Hepatocyte (in vitro differentiated cells): ENCODE measurements at regions not wholly inside any gene's neighbourhood (a gene's known extent, or its start where the extent isn't known, plus 50 kb on each side); places are given as distances from the start of the nearest gene placed in this dataset.
"Not testable (repeated sequence)": the region's sequence is repeated elsewhere in the genome, so short reads cannot be mapped to it uniquely, and the experiment has no call there.

ENCODE experiments used
- EZH2 ChIP-seq: fragments of 200-600 bp; sonication (generic); IDR thresholded peaks from 2 replicates; pipeline ENCODE4 v1.6.1; 2016; ENCODE audit warnings: antibody characterized with exemption, mild to moderate bottlenecking, borderline replicate concordance
- EZH2phosphoT487 ChIP-seq: fragments of 200-600 bp; sonication (generic); IDR thresholded peaks from one replicate; pipeline ENCODE4 v1.6.1; 2018; ENCODE audit warnings: antibody characterized with exemption, mild to moderate bottlenecking, low read depth, moderate library complexity; ENCODE audit not compliant: unreplicated experiment, severe bottlenecking
- TF ChIP-seq, protein P1 (sequence below): fragments of 200-600 bp; sonication (generic); IDR thresholded peaks from 2 replicates; pipeline ENCODE4 v1.5.1; 2016; ENCODE audit warnings: antibody characterized with exemption, mild to moderate bottlenecking; ENCODE audit not compliant: poor library complexity

DNA sequence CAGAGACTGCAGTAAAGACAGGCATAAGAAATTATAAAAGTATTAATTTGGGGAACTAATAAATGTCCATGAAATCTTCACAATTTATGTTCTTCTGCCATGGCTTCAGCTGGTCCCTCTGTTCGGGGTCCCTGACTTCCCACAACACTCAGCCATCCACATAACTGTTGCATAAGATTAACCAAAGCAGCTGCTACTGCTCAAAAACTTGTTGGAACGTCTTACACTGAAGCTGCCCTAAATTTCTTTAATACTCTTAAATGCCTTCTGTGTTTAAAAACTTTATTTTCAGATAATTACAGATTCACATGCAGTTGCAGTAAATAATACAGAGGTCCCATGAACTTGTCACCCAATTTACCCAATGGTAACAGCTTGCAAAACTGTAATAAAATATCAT is 193.1 kb upstream of the DTNA start:
- TF ChIP-seq, protein P1, sequence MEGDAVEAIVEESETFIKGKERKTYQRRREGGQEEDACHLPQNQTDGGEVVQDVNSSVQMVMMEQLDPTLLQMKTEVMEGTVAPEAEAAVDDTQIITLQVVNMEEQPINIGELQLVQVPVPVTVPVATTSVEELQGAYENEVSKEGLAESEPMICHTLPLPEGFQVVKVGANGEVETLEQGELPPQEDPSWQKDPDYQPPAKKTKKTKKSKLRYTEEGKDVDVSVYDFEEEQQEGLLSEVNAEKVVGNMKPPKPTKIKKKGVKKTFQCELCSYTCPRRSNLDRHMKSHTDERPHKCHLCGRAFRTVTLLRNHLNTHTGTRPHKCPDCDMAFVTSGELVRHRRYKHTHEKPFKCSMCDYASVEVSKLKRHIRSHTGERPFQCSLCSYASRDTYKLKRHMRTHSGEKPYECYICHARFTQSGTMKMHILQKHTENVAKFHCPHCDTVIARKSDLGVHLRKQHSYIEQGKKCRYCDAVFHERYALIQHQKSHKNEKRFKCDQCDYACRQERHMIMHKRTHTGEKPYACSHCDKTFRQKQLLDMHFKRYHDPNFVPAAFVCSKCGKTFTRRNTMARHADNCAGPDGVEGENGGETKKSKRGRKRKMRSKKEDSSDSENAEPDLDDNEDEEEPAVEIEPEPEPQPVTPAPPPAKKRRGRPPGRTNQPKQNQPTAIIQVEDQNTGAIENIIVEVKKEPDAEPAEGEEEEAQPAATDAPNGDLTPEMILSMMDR: not testable (repeated sequence)
- not testable (repeated sequence) for TF ChIP-seq EZH2phosphoT487, EZH2
